ENCODE measurements at regions not wholly inside any gene's neighbourhood (a gene's known extent, or its start where the extent isn't known, plus 50 kb on each side); places are given as distances from the start of the nearest gene placed in this dataset.

DNA sequence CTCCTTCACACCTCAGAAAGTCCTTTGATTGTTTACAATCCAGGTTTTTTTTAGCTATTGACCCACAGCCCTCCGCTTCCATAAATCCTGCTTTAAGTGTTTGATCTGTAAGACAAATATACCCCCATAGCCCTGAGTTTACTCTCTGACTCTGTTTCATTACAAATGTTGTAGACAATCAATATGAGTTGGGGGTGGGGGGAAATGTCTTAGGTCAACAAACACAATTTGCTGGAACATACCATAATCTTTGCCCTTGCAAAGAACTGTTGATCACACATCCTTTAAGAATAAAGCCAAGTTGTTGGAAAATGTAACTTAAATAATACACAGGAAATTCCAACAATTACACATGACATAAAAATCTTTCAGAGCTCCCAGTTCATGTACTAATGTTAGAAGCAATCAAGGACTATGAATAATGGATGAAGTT, 301.8 kb upstream of the SEMA6D start:
- no peak for TF ChIP-seq POLR2AphosphoS5 (IDR thresholded peaks at IDR 0.05; ENCODE audit: low read depth, low read length)
- no peak for TF ChIP-seq POLR2A (IDR thresholded peaks at IDR 0.05; ENCODE audit: low read depth, low read length)
- no peak for TF ChIP-seq TAF1 (IDR thresholded peaks at IDR 0.05; ENCODE audit: low read depth, low read length)
- TF ChIP-seq POU2F2 (IDR thresholded peaks at IDR 0.05; ENCODE audit: low read depth, low read length), result no peak
- no peak for TF ChIP-seq SPI1 (IDR thresholded peaks at IDR 0.05; ENCODE audit: low read depth, low read length)
- TF ChIP-seq PAX5 (IDR thresholded peaks at IDR 0.05; ENCODE audit: insufficient read depth, low read length, severe bottlenecking), result no peak
